LNCAP (cell line): ENCODE measurements at regions not wholly inside any gene's neighbourhood (a gene's known extent, or its start where the extent isn't known, plus 50 kb on each side); places are given as distances from the start of the nearest gene placed in this dataset.

Source experiments
- TF ChIP-seq, protein P1 (sequence below): fragments of 450-650 bp; IDR thresholded peaks from 2 replicates; pipeline ENCODE4 v1.5.1; 2017; ENCODE audit warnings: mild to moderate bottlenecking

- TF ChIP-seq, protein P1, sequence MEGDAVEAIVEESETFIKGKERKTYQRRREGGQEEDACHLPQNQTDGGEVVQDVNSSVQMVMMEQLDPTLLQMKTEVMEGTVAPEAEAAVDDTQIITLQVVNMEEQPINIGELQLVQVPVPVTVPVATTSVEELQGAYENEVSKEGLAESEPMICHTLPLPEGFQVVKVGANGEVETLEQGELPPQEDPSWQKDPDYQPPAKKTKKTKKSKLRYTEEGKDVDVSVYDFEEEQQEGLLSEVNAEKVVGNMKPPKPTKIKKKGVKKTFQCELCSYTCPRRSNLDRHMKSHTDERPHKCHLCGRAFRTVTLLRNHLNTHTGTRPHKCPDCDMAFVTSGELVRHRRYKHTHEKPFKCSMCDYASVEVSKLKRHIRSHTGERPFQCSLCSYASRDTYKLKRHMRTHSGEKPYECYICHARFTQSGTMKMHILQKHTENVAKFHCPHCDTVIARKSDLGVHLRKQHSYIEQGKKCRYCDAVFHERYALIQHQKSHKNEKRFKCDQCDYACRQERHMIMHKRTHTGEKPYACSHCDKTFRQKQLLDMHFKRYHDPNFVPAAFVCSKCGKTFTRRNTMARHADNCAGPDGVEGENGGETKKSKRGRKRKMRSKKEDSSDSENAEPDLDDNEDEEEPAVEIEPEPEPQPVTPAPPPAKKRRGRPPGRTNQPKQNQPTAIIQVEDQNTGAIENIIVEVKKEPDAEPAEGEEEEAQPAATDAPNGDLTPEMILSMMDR, result no peak
Measured at GRCh38 chr12:61713121-61713520, 547.1 kb upstream of the USP15 start.

DNA sequence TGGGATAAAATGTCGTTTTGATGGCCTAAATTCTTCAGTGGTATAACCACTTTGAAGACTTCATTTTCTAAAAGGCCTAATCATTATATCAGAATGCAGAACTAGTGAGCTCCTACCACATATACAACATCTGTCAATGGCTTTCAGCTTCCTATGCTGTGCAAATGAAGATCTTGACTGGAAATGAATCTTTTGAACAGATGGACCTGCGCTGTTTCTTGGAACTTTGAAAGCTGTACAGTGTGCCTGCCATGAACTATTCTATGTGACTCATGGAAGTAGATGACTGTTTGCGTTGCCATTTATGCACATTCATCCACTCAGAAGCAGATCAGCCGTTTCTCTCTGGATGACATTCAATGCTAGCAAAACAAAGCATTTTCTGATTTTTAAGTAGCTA is 542.2 kb upstream of the USP15 start:
- TF ChIP-seq, protein P1, result no peak

DNA sequence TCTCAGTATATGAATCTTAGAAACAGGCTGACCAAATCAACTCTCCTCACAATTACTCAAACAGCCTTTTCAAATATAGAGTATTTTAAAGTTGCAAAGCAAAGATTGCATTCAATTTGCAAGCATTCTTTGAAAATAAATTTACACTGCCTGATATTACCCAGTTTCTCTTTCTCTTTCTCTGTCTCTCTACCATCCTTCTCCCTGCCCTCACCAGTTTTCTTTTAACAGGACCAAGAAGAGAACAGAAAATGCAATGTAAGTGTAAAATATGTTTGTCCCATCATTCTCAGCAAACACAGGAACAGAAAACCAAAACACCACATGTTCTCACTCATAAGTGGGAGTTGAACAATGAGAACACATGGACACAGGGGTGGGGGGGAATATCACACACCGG is 520.3 kb upstream of the USP15 start:
- TF ChIP-seq, protein P1, result no peak

DNA sequence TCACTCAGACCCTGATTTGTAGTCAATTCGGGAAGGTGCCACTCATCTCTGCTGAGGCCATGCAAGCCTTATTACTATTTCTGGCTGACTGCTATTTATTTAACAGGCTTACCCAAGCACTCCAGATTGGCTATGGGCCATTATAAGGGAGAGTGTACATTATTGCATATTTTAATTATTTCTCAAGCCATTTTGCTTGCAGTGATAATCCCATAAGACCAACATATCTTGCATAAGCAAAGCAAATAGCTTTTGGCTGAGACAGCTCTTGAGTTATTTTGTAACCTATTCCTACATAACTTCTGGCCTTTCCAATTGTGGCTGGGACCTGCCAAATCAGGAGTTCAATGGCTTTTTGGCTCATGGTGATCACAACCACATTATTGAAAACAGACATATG is 509.6 kb upstream of the USP15 start:
- TF ChIP-seq, protein P1, result no peak

DNA sequence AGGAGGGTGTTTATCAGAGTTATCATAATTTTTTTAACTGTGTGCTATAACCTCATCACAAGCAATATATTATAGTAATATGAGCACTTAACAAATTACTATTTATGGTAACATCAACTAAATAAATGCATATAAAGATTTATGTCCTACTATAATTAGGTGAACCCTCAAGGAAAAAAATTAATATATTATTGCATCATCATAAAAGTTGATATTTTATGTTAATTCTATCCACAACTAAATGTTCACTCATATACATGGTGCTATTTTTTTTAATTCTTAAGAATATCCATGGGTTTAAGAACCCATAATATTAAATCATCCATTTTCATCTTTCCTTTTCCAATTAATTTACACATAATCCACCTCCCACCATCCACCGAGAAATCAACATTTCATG is 506.0 kb upstream of the USP15 start:
- TF ChIP-seq, protein P1, result no peak

GRCh38 chr12:61757831-61758505 is 502.2 kb upstream of the USP15 start:
- TF ChIP-seq, protein P1, result no peak

GRCh38 chr12:61758661-61759060 is 501.5 kb upstream of the USP15 start:
- TF ChIP-seq, protein P1, result no peak

GRCh38 chr12:61765926-61766325 is 494.3 kb upstream of the USP15 start:
- TF ChIP-seq, protein P1, result no peak
